ENCODE measurements at regions not wholly inside any gene's neighbourhood (a gene's known extent, or its start where the extent isn't known, plus 50 kb on each side); places are given as distances from the start of the nearest gene placed in this dataset.

DNA sequence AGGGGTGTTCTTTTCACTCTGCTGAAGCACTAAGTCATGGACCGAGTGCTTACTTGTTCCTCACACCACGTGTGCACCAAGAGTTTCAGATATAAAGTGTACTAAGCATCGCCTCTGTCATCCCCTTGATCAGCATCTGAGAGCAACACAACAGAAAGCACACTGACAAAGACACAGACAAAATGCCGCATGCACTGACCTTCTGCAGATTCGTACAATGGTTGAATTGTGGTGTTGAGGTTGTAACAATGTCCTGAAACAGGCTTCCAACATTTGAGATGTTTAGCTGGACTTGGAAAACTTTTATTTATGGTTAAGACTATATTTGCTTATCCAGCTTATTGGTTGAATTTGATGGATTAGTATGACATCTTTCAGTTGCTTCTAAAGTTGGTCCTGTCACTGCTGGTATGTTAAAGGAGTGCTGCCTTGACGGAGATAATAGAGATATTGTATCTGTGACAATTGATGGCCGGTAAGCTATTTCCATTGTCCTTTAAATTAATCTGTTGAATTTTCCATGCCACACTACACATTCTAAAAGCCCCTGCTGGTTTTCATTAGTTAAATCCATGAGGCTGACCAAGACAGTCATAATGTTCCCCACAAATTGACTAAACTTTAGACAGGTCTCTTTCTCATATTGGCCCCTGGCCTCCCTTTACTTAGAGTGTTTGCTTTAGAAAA, 99.9 kb downstream of the CBLN2 start:
- no peak overlapping the region for H3K4me3 ChIP-seq (ENCODE audit: low read depth, low read length)
- TF ChIP-seq, protein P1, sequence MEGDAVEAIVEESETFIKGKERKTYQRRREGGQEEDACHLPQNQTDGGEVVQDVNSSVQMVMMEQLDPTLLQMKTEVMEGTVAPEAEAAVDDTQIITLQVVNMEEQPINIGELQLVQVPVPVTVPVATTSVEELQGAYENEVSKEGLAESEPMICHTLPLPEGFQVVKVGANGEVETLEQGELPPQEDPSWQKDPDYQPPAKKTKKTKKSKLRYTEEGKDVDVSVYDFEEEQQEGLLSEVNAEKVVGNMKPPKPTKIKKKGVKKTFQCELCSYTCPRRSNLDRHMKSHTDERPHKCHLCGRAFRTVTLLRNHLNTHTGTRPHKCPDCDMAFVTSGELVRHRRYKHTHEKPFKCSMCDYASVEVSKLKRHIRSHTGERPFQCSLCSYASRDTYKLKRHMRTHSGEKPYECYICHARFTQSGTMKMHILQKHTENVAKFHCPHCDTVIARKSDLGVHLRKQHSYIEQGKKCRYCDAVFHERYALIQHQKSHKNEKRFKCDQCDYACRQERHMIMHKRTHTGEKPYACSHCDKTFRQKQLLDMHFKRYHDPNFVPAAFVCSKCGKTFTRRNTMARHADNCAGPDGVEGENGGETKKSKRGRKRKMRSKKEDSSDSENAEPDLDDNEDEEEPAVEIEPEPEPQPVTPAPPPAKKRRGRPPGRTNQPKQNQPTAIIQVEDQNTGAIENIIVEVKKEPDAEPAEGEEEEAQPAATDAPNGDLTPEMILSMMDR (IDR thresholded peaks at IDR 0.05; ENCODE audit: low read depth, low read length, missing control alignments), result no peak
- no peak for DNase-seq (ENCODE audit: low read depth)

DNA sequence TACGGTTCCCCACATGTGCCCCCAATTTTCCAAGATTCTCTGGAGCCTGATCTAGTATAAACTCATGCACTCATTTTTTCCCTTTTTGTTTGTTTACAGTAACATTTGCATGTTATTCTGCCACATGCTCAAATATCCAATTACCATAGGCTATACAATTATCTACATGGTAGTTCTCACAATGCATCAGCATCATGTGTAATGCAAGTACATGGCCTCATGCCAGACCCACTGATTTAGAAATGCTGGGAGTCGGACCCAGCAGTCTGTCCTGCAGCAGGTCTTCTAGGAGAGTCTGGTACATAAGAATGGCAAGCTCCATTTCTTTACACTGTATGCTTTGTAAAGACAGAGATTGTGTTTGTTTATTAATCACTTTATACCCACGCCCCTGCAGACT, 107.7 kb downstream of the CBLN2 start:
- TF ChIP-seq, protein P1 (IDR thresholded peaks at IDR 0.05; ENCODE audit: low read depth, low read length, missing control alignments), result no peak
- no peak for DNase-seq (ENCODE audit: low read depth)
- H3K4me3 ChIP-seq (ENCODE audit: low read depth, low read length), result no peak overlapping the region

DNA sequence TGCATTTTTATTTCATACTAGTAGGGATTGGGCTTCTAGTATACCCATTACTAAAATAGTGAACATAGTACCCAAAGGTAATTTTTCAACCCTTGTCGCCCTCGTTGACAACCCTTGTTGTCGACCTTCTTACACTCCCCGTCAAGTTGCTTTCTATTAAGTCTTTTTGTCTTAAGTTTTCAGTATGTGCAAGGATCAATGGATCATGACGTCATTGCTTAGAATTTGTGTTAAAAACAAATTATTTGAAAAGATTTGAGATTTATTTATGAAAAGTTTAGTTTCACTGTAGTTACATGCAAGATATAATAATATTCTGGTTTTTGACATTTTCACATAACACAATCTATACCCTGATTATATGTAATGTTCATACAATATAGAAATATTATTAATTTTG, 110.4 kb downstream of the CBLN2 start:
- TF ChIP-seq, protein P1 (IDR thresholded peaks at IDR 0.05; ENCODE audit: low read depth, low read length, missing control alignments), result no peak

DNA sequence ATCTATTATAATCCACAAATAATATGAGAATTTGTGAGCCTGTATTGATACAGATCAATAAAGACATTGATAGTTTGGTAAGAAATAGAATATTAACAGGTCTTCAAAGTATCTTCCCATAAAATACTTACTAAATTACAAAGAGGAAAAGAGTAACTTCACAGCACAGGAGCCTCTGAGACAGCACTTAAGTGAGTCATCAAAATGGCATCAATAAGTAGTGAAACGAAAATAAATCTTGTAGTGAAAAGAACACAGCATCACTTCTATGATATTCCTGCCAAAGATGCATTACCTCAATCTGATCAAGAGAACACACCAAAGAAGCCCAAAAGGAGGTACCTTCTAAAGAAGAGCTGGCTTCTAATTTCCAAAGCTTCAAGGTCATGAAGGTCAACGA, 116.4 kb downstream of the CBLN2 start:
- TF ChIP-seq, protein P1 (IDR thresholded peaks at IDR 0.05; ENCODE audit: low read depth, low read length, missing control alignments), result no peak
- no peak overlapping the region for H3K4me3 ChIP-seq (ENCODE audit: low read depth, low read length)
- no peak for DNase-seq (ENCODE audit: low read depth)

More for the DNA sequence above, 110.4 kb downstream of the CBLN2 start:
- DNase-seq (ENCODE audit: low read depth), result no peak
- no peak overlapping the region for H3K4me3 ChIP-seq (ENCODE audit: low read depth, low read length)

DNA sequence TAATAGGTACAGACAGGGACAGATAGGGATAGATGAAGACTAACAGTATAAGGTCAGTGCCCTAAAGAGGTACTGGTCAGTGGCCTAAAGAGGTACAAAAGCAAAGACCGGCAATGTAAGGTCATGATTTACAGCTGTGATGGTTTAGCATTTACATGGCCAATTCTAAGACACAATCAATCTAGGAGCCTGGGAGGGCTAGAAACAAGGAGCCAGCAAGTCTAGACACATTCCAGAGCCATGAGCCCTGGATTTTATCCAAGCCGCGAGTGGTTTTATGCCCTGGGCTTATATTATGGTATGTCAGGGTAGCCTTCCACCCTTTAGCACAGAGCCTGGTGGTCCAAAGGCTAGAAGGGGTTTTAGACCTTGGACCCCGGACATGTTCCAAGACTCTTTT, 124.2 kb downstream of the CBLN2 start:
- no peak overlapping the region for H3K4me3 ChIP-seq (ENCODE audit: low read depth, low read length)
- DNase-seq (ENCODE audit: low read depth), result no peak
- TF ChIP-seq, protein P1 (IDR thresholded peaks at IDR 0.05; ENCODE audit: low read depth, low read length, missing control alignments), result no peak

DNA sequence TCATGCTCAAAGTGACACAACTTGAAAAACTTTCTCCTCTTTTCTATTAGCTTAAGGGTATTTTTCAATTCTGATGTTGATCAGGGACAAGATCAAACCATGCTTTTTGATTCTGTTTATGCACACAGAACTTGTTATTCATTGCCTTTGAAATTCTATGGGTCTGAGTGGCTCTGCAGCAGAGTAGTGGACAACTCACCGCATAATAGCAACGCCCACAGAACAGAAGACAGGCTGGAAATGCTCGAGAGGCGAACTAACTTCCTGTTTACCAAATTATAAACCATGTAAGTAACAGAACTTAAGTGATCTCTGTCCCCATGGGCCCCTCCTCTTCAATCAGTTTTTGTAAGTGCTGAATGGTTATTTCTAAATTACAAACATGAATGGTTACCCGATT, 131.2 kb downstream of the CBLN2 start:
- no peak overlapping the region for H3K4me3 ChIP-seq (ENCODE audit: low read depth, low read length)
- TF ChIP-seq, protein P1 (IDR thresholded peaks at IDR 0.05; ENCODE audit: low read depth, low read length, missing control alignments), result no peak
- no peak for DNase-seq (ENCODE audit: low read depth)

DNA sequence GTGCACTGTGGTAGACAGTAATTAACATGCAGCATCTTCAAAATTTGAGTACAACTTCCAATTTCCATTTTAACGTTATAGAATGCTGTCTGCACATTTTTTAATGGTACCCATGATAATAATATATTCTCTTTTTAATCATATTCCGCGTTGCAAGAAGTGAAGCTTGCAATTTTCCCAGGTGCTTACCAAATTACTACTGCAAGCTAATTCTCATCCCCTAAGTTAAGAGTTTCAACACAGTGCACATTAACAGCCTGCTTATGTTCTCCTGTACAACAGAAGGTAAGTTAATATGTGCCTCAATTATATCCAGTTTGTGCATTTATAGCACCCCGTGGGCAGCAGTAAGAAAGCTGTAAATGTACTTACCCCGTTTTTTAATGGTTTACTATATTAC, 132.9 kb downstream of the CBLN2 start:
- no peak for DNase-seq (ENCODE audit: low read depth)
- TF ChIP-seq, protein P1 (IDR thresholded peaks at IDR 0.05; ENCODE audit: low read depth, low read length, missing control alignments), result no peak
- no peak overlapping the region for H3K4me3 ChIP-seq (ENCODE audit: low read depth, low read length)
